Neutrophil (primary cell): ENCODE measurements at regions not wholly inside any gene's neighbourhood (a gene's known extent, or its start where the extent isn't known, plus 50 kb on each side); places are given as distances from the start of the nearest gene placed in this dataset.

ENCODE experiments used
- H3K27ac ChIP-seq: fragments of 200-600 bp; sonication (generic); 2 replicates; pipeline ENCODE4 v1.5.1; 2016; ENCODE audit warnings: mild to moderate bottlenecking, moderate library complexity
- H3K27me3 ChIP-seq: fragments of 200-600 bp; sonication (generic); 2 replicates; pipeline ENCODE4 v1.6.0; 2016; ENCODE audit warnings: mild to moderate bottlenecking
- H3K36me3 ChIP-seq: fragments of 200-600 bp; sonication (generic); 2 replicates; pipeline ENCODE4 v1.5.1; 2017
- H3K4me1 ChIP-seq, 2 experiments: fragments of 200-600 bp in 1 of 2; sonication (generic) in 1 of 2; 1 replicate in 1 of 2; 2 replicates in 1 of 2; pipeline versions ENCODE4 v1.5.1 to v1.6.1; 2013 to 2016; ENCODE audit warnings: low read depth in 1 of 2, low read length in 1 of 2, mild to moderate bottlenecking in 1 of 2, moderate library complexity in 1 of 2; ENCODE audit not compliant: control insufficient read depth in 1 of 2, insufficient read depth in 1 of 2
- H3K4me3 ChIP-seq, 2 experiments: fragments of 200-600 bp in 1 of 2; sonication (generic) in 1 of 2; 1 replicate in 1 of 2; 2 replicates in 1 of 2; pipeline ENCODE4 v1.5.1; 2013 to 2016; ENCODE audit warnings: low read depth in 1 of 2, low read length in 1 of 2, mild to moderate bottlenecking in 1 of 2, moderate library complexity in 1 of 2
- H3K9me3 ChIP-seq: fragments of 200-600 bp; sonication (generic); 2 replicates; pipeline ENCODE4 v1.5.1; 2016
- TF ChIP-seq, protein P1 (sequence below): fragments of 200-600 bp; sonication (generic); IDR thresholded peaks from 2 replicates; pipeline ENCODE4 v1.5.1; 2016; ENCODE audit warnings: antibody characterized with exemption

DNA sequence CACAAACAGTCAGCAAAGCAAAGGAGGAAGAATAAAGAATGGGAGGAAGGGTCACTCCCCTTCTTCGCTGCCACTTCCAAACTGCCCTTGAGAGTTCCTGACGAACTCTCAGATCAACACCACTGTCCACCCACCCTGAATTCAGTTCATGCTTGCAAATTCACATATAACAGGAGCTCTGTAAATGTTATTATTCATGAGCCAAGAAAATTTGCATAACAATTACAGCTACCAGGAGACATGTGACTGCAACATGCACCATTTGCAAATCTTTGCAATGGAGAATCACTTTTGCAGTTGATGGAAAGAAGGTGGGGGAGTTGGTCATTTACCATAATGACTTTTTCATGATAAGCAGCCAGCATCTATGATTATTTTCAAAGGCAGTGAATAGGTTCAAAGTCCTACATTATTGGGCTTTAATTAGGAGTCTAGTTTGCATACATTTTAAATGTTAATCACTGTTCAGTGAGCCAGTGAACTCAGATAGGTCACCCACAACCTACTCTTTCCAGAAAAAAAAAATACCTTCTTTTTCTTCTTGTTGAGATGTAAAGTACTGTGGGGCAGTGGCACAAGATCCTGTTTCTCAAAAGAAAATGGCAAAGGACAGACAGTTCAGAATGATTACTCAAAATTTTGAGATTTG is 149.7 kb downstream of the CAAP1 start:
- Histone ChIP-seq H3K36me3 (no peaks in the 10 kb centered on the region), H3K9me3 (no peaks in the 10 kb centered on the region)
- TF ChIP-seq, protein P1, sequence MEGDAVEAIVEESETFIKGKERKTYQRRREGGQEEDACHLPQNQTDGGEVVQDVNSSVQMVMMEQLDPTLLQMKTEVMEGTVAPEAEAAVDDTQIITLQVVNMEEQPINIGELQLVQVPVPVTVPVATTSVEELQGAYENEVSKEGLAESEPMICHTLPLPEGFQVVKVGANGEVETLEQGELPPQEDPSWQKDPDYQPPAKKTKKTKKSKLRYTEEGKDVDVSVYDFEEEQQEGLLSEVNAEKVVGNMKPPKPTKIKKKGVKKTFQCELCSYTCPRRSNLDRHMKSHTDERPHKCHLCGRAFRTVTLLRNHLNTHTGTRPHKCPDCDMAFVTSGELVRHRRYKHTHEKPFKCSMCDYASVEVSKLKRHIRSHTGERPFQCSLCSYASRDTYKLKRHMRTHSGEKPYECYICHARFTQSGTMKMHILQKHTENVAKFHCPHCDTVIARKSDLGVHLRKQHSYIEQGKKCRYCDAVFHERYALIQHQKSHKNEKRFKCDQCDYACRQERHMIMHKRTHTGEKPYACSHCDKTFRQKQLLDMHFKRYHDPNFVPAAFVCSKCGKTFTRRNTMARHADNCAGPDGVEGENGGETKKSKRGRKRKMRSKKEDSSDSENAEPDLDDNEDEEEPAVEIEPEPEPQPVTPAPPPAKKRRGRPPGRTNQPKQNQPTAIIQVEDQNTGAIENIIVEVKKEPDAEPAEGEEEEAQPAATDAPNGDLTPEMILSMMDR = no peak

DNA sequence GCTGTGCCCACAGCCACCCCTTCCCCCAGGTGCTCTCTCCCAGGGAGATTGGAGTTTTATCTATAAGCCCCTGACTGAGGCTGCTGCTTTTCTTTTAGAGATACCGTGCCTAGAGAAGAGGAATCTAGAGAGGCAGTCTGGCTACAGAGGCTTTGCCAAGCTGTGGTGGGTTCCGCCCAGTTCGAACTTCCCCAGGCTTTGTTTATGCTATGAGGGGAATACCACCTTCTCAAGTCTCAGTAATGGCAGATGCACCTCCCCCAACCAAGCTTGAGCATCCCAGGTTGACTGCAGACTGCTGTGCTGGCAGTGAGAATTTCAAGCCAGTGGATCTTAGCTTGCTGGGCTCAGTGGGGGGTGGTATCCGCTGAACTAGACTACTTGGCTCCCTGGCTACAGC is 157.4 kb downstream of the CAAP1 start:
- TF ChIP-seq, protein P1 = no peak
- Histone ChIP-seq H3K4me3 (no peak overlapping the region), H3K27me3 (no peaks in the 10 kb centered on the region), H3K27ac (no peak overlapping the region), H3K4me1 (no peaks in the 10 kb centered on the region), H3K36me3 (no peaks in the 10 kb centered on the region), H3K9me3 (no peaks in the 10 kb centered on the region)

More for the DNA sequence above, 149.7 kb downstream of the CAAP1 start:
- H3K4me3 ChIP-seq = no peak overlapping the region
- H3K27me3 ChIP-seq = no peaks in the 10 kb centered on the region
- no peak overlapping the region for H3K27ac ChIP-seq
- no peaks in the 10 kb centered on the region for H3K4me1 ChIP-seq

DNA sequence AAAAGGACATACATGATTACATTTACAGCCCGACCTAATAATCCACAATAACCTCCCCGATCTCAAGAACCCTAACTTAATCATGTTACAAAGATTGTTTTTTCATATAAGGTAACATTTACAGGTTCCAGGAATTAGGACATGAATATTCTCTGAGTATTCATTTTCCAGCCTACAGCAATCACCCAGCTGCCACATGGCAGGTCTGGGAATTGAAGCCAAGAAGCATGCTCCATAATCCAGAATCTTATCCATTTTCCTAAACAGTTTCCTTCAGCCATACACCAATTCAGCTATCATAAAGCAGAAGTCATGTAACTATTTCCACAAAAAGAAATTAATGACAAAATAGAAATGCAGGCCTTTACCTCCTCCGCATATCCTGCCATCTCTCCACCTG is 163.4 kb downstream of the CAAP1 start:
- TF ChIP-seq, protein P1 = no peak
- no peaks in the 10 kb centered on the region for H3K4me1 ChIP-seq
- peaks cover 23% of the 10 kb centered on the region for H3K27me3 ChIP-seq
- H3K4me3 ChIP-seq = no peak overlapping the region
- no peaks in the 10 kb centered on the region for H3K36me3 ChIP-seq
- H3K27ac ChIP-seq = no peak overlapping the region
- no peaks in the 10 kb centered on the region for H3K9me3 ChIP-seq

DNA sequence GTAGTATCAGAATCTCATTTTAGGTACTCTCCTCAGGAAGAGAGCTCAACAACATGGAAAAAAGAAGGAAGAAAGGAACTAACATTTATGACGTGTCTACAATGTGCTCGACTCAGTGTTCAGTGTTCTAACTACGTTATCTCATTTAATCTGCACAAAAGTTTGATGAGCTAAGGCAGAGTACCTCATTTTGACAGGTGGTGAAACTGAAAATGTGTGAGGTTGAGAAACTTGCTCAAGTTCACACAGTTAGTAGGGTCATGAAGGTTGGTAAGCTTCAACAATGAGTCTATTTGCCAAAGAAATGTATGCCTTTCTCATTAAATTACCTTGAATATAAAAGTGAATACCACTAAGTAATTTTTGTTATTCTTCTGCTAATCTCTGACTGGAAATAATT is 165.1 kb downstream of the CAAP1 start:
- TF ChIP-seq, protein P1 = no peak
- Histone ChIP-seq H3K36me3 (no peaks in the 10 kb centered on the region), H3K9me3 (no peaks in the 10 kb centered on the region), H3K4me1 (no peaks in the 10 kb centered on the region), H3K27me3 (peaks cover 32% of the 10 kb centered on the region), H3K4me3 (no peak overlapping the region), H3K27ac (no peak overlapping the region)

DNA sequence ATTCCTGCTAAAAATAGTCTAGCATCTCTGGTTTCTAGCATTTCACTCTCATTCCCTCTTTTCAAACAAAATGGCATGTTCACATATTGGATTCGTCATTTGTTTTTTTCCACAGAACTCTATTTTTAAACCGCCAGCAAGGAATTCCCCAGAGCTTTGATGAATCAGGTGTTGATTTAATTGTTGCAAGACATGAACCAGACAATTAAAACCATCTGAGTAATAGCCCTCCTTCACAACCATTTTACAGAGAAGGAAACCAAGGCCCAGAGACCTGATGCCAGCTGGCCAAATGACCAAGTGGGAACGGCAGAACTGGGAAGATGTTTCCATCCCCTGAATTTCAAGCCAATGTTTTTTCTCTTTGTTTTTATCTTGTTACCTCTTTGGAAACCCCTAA is 167.0 kb downstream of the CAAP1 start:
- no peaks in the 10 kb centered on the region for H3K9me3 ChIP-seq
- TF ChIP-seq, protein P1 = no peak
- H3K4me3 ChIP-seq = no peak overlapping the region
- H3K27ac ChIP-seq = no peak overlapping the region
- H3K4me1 ChIP-seq = no peaks in the 10 kb centered on the region
- H3K36me3 ChIP-seq = no peaks in the 10 kb centered on the region
- H3K27me3 ChIP-seq = peaks cover 32% of the 10 kb centered on the region
